BE2C (cell line): ENCODE measurements at regions not wholly inside any gene's neighbourhood (a gene's known extent, or its start where the extent isn't known, plus 50 kb on each side); places are given as distances from the start of the nearest gene placed in this dataset.

Experiments
- DNase-seq: peaks from one replicate; pipeline ENCODE4 v3.0.0-alpha.2; 2020
- H3K27me3 ChIP-seq: fragments of 250-450 bp; sonication (Bioruptor Pico); 2 replicates; pipeline ENCODE4 v1.5.1; 2020; ENCODE audit warnings: mild to moderate bottlenecking
- H3K36me3 ChIP-seq: fragments of 250-450 bp; sonication (Bioruptor Pico); 2 replicates; pipeline ENCODE4 v1.5.1; 2020; ENCODE audit warnings: mild to moderate bottlenecking
- H3K4me1 ChIP-seq: fragments of 250-450 bp; sonication (Bioruptor Pico); 2 replicates; pipeline ENCODE4 v1.5.1; 2020
- H3K4me3 ChIP-seq: 2 replicates; pipeline ENCODE4 v1.5.1; 2011; ENCODE audit warnings: low read depth, low read length
- H3K9me3 ChIP-seq: fragments of 250-450 bp; sonication (Bioruptor Pico); 2 replicates; pipeline ENCODE4 v1.5.1; 2020
- CTCF ChIP-seq: IDR thresholded peaks from 2 replicates; pipeline ENCODE4 v1.5.1; 2012; ENCODE audit warnings: mild to moderate bottlenecking, low read depth, low read length

GRCh38 chr12:89789862-89790261 lies 81.2 kb upstream of the ATP2B1 start:
- TF ChIP-seq CTCF, result no peak
- H3K4me3 ChIP-seq, result no peak overlapping the region
- no peaks in the 10 kb centered on the region; the same call in 1 of the 2 replicates for H3K9me3 ChIP-seq
- no peaks in the 10 kb centered on the region for H3K36me3 ChIP-seq
- no peak for DNase-seq
- H3K4me1 ChIP-seq, result no peaks in the 10 kb centered on the region
- no peaks in the 10 kb centered on the region for H3K27me3 ChIP-seq

GRCh38 chr12:89787763-89788162 lies 79.1 kb upstream of the ATP2B1 start:
- H3K9me3 ChIP-seq, result no peaks in the 10 kb centered on the region
- TF ChIP-seq CTCF, result no peak
- H3K4me3 ChIP-seq, result no peak overlapping the region
- no peaks in the 10 kb centered on the region for H3K27me3 ChIP-seq
- no peaks in the 10 kb centered on the region for H3K4me1 ChIP-seq
- no peak for DNase-seq
- no peaks in the 10 kb centered on the region for H3K36me3 ChIP-seq

GRCh38 chr12:89786177-89786810 lies 77.7 kb upstream of the ATP2B1 start:
- TF ChIP-seq CTCF, result no peak
- no peaks in the 10 kb centered on the region for H3K27me3 ChIP-seq
- no peaks in the 10 kb centered on the region for H3K9me3 ChIP-seq
- H3K4me3 ChIP-seq, result no peak overlapping the region
- H3K4me1 ChIP-seq, result no peaks in the 10 kb centered on the region
- no peaks in the 10 kb centered on the region for H3K36me3 ChIP-seq
- no peak for DNase-seq

- Histone ChIP-seq H3K4me1 (no peaks in the 10 kb centered on the region), H3K4me3 (no peak overlapping the region), H3K9me3 (no peaks in the 10 kb centered on the region), H3K36me3 (no peaks in the 10 kb centered on the region), H3K27me3 (no peaks in the 10 kb centered on the region)
- TF ChIP-seq CTCF, result no peak
- DNase-seq, result no peak
These were observed 74.9 kb upstream of the ATP2B1 start for GRCh38 chr12:89783359-89784060.

- no peak for DNase-seq
- H3K4me1 ChIP-seq, result no peaks in the 10 kb centered on the region
- H3K36me3 ChIP-seq, result no peaks in the 10 kb centered on the region
- H3K4me3 ChIP-seq, result no peak overlapping the region
- H3K9me3 ChIP-seq, result no peaks in the 10 kb centered on the region
- H3K27me3 ChIP-seq, result no peaks in the 10 kb centered on the region
- no peak for TF ChIP-seq CTCF
These were observed 74.2 kb upstream of the ATP2B1 start for GRCh38 chr12:89782807-89783206.

- H3K27me3 ChIP-seq, result no peaks in the 10 kb centered on the region
- no peak for TF ChIP-seq CTCF
- H3K4me3 ChIP-seq, result no peak overlapping the region
- H3K9me3 ChIP-seq, result no peaks in the 10 kb centered on the region
- no peaks in the 10 kb centered on the region for H3K36me3 ChIP-seq
- no peak for DNase-seq
- H3K4me1 ChIP-seq, result no peaks in the 10 kb centered on the region
These were observed 73.4 kb upstream of the ATP2B1 start for GRCh38 chr12:89781946-89782550.
